NCI-H2171 (cell line): ENCODE measurements at regions not wholly inside any gene's neighbourhood (a gene's known extent, or its start where the extent isn't known, plus 50 kb on each side); places are given as distances from the start of the nearest gene placed in this dataset.

Source experiments
- DNase-seq: peaks from one replicate; lab custom pipeline; 2025; lab: John Stamatoyannopoulos, UW

- no peak for DNase-seq
Observed at GRCh38 chr1:34409689-34410229, 233.1 kb downstream of the C1orf94 start.

GRCh38 chr1:34412598-34413370 lies 236.1 kb downstream of the C1orf94 start:
- no peak for DNase-seq

GRCh38 chr1:34415140-34415539 lies 238.4 kb downstream of the C1orf94 start:
- DNase-seq, result peak; percentile 75

DNA sequence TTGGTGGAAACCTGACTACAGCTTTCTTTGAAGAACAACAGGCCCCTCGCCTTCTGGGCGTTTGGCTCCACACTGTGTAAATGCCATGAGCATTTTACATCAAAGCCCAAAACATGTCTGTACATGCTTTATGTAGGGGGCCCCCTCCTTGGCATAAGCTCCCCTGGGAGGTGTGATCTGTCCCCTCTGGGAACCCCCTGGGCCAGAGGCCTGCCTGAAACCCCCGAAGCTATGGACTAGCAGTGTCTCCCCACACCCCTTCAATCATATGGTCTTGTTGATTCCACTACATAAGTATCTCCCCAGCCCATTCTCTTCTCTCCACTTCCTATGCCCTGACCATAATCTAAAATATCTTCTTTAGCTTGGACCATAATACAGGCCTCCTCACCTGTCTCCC lies 241.5 kb downstream of the C1orf94 start:
- no peak for DNase-seq

GRCh38 chr1:34419663-34420136 lies 243.0 kb downstream of the C1orf94 start:
- peak; percentile 50 for DNase-seq

DNA sequence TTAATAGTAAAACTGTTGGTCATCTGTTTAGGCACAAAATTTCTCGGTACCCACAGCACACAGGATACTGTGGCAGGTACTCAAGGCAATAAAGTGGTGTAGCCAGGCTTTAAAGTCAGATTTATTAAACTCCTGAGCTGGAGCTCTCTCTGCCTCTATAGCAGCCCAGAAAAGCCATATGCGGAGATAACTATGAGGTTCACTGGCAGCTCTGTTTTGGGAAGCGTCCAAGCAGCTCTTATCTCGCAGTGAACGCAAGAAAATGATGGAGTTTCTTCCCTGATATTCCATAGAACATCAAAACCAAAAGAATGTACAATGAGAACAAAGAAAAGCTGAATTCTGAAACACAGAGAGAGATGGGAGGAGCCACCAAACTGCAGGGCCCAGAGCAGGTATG lies 248.3 kb downstream of the C1orf94 start:
- no peak for DNase-seq

GRCh38 chr1:34425785-34426184 lies 249.1 kb downstream of the C1orf94 start:
- DNase-seq, result no peak

- DNase-seq, result no peak
Observed at GRCh38 chr1:34426325-34426896, 249.7 kb downstream of the C1orf94 start.

GRCh38 chr1:34427170-34427569 lies 250.5 kb downstream of the C1orf94 start:
- DNase-seq, result no peak

- no peak for DNase-seq
Observed at GRCh38 chr1:34433099-34433498, 256.4 kb downstream of the C1orf94 start.

DNA sequence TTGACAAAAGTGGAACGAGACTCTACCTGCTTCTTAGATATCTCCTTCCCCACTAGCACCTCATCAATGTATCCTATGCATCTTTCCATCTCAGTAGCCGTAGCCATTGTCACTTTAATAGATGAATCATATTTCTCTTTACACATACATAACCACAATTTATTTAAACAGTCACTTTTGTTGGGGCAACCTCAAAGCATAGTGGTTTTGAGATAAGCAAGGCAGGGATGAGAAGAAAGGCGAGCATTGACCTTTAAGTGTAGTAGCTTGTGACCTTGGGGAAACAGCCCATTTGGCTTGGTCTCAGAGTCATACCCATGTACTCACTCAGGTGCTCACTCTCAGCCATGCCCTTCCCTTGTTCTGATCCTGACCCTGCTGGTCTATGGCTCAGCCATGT lies 260.1 kb downstream of the C1orf94 start:
- no peak for DNase-seq

DNA sequence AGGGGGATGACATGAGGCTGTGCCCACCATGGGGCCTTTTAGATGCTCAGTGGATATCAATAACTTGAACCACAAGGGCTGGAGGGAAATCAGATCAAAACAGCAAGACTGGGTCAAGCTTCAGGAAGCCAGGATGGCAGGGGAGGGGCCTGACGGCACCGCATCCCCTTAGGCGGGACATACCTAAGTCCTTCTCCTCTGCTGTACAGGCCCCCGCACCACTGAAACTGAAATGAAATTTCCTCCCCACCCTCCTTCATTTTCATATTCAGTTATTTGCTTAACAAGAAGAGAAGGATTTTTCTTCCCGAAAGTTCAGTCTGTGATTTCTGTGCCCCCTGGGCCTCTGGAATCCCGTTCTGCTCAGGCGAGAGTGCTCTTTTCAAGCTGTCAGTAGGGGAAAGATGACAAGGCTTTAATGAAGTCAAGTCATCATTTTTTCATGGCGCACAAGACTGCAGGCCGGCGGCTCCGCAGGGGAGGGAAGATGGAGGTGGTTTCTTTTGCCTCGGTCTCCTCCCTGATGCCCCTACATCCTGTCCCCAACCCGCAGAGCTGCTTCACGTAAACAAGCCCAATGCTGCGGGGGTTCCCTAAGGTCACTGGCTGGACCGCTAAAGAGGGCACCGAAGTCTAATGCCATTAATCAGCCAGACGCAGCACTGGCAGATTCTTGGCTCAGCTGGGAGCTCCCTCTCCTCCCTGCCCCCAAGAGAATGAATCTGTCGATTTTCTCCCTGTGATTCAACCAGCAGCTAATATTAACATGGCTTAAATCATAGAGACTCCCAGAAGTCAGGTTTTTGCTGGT lies 264.8 kb downstream of the C1orf94 start:
- DNase-seq, result no peak

DNA sequence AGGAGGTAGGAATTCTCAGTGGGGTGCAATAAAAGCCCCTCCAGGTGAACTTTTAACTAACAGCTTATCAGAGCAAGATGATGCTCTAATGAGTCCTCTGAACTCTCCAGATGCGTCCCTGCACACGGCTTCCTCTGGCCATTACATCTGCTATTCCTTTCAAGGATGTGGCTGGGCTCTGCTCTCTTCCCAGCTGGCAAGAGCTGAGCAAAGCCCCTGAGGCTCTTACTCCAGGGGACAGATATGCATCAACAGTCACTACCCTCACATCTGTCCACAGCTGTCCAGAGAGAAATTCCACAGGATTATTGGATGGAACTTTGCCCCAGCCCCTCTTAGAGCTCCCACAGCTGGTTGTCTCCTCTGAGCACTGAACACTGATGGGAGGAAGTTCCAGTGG lies 267.8 kb downstream of the C1orf94 start:
- DNase-seq, result no peak

DNA sequence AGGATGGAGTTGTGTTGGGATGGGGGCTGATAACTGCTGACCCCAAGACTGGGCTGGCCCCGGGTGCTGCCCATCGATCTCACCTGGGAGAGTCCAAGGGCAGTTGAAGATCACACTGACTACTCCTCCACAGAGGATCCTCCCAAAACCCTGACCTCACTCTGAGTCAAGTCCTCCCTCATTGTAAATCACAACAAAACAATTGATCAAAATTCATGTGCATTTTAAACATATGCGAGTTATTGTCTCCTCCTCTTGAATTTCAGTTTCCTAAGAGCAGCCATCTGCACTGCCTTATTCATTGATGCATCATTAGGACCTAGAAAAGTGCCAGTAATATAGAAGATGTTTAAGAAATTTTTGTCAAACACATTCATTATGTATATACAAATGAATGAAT lies 273.6 kb downstream of the C1orf94 start:
- no peak for DNase-seq

DNA sequence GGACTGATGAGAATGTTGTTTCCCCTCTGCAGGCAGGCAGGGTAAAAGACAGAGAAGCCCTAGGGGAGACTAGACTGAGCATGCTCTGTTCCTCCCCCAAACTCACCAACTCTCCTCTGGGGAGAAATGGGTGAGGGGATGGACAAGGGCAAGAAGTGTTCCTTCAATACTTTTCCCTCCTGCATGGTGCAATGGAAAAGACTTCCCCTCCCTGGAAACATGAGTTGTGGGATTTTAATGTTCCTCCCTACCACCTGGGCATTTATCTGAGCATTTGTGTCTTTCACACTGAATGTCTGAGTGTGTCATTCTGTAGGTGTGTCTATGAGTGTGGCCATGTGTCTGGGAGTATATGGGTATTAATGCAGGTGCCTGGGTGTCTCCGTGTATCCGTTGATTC lies 275.7 kb downstream of the C1orf94 start:
- no peak for DNase-seq

DNA sequence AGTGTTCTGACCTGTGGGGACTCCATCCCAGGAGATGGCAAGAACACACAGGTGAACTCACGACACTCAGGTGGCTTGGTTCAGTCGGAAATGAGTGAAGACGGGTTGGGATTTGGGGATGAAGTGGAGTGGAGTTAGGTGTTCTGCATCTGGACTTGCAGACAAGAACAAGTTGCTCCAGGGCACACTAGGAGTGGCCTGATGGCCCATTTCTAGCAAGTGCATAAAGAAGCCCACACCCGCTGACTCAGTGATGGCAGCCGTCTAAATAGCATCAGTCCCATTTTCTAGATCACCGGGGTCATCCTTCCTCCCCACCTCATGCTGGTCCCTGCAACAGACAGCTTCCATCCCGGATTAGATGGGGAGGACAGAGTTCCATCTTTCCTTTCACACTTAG lies 278.4 kb downstream of the C1orf94 start:
- no peak for DNase-seq

GRCh38 chr1:34460193-34460592 lies 283.5 kb downstream of the C1orf94 start:
- no peak for DNase-seq

DNA sequence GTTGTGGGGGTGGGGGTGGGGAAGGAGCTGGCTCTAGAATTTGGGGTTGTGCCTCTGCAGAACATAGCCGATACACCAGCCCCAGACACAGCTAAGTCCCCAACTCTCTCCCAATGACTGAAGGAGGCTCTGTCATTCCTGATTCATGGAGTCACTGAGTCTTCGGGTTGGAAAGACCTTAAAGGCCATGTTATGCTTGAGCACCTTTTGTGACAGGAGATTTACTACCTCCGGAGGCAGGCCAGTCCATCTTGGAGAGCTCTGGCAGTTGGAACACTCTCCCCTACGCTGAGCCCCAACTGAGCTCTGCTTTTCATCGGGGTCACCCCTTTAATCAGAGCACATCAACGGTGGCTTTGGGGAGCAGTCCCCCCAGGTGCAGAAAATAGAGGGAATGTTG lies 284.4 kb upstream of the GJB5 start:
- no peak for DNase-seq

DNA sequence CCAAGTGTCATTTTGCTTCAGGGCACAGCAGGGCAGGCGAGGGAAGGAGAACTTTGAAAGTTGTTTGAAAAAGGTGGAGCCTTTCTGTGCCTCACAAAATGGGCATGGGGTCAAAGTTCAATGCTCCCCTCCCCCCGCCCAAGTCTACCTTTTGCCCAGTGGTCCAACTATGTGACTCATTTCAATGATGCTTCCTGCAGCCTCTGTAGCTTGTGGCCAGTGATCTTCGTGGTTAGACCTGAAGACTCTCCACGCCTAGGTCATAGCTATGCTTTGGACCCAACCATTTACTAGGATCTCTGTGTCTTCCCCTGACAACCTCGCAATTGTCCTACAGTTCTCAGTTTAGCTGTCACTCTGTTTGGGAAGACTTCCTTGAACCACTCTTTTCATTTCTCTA lies 280.3 kb upstream of the GJB5 start:
- DNase-seq, result no peak

- DNase-seq, result no peak
Observed at GRCh38 chr1:34476371-34476770, 278.5 kb upstream of the GJB5 start.

DNA sequence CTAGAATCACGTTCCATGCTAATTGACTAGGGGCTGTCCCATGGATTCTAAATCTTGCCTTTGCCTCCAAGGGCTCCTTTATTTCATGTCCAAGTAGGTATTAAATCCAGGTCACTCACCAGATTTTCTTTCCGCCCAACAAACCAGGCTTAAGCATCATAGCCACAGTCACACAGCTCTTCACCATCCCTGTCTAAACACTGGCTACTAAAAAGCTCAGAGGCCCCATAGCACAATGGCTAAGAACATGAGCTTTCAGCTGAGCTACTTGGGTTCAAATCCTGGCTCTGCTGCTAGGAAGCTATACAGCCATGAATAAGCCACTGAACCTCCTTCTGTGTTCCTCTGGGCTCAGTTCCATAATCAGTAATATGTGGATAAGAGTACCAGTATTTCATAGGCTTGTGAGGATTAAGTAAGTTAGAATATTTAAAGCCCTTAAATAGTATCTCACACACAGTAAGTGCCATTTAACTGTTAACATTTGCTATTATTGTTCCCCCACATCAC lies 277.2 kb upstream of the GJB5 start:
- no peak for DNase-seq

DNA sequence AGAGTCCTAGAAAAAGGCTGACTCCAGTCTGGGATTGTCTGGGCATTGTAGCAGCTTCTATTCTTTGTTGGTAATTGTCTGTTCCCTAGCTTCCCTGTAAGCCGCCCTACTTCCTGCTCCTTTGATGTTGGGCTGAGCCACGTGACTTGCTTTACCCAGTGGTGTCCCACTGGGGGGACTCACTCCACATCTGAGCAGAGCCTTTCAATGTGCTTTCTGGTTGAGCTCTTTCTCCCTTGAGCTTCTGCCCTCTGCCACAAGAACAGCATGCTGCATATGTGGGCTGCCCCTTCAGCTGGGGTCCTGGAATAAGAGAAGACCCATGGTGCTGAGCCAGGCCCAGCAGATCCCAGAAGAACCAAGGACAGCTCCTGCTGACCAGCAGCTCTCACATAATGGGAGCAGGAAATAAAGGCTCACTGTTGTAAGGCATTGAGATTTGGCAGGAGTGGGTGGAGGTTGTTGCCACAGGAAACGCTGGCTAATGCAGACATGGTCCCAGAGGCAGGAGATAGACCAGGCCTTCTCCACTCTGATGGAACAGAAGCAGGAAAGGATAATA lies 276.3 kb upstream of the GJB5 start:
- DNase-seq, result no peak
